LNCaP clone FGC (cell line): ENCODE measurements at regions not wholly inside any gene's neighbourhood (a gene's known extent, or its start where the extent isn't known, plus 50 kb on each side); places are given as distances from the start of the nearest gene placed in this dataset.

Experiments
- DNase-seq: peaks from one replicate; pipeline ENCODE4 v3.0.0-alpha.2; 2011; ENCODE audit warnings: low read depth
- H3K4me3 ChIP-seq: 2 replicates; pipeline ENCODE4 v1.5.1; 2011; ENCODE audit warnings: mild to moderate bottlenecking, low read depth, low read length, control low read depth
- CTCF ChIP-seq: IDR thresholded peaks from 2 replicates; pipeline ENCODE4 v1.5.1; 2012; ENCODE audit warnings: mild to moderate bottlenecking; ENCODE audit not compliant: control insufficient read depth, insufficient read depth; ENCODE audit errors: extremely low read depth

GRCh38 chr6:166041277-166041676 is 126.4 kb downstream of the TBXT start:
- H3K4me3 ChIP-seq, result no peak overlapping the region
- no peak for TF ChIP-seq CTCF
- DNase-seq, result no peak

- no peak for TF ChIP-seq CTCF
- H3K4me3 ChIP-seq, result no peak overlapping the region
- no peak for DNase-seq
Observed at GRCh38 chr6:166040292-166040691, 127.4 kb downstream of the TBXT start.

GRCh38 chr6:166036316-166037095 is 131.1 kb downstream of the TBXT start:
- DNase-seq, result no peak
- no peak overlapping the region for H3K4me3 ChIP-seq
- TF ChIP-seq CTCF, result no peak

GRCh38 chr6:166032366-166033200 is 135.1 kb downstream of the TBXT start:
- TF ChIP-seq CTCF, result peak; percentile 38
- H3K4me3 ChIP-seq, result no peak overlapping the region
- DNase-seq, result peak; percentile 91

- no peak for TF ChIP-seq CTCF
- no peak overlapping the region for H3K4me3 ChIP-seq
- DNase-seq, result no peak
Observed at GRCh38 chr6:166031275-166031674, 136.4 kb downstream of the TBXT start.

- DNase-seq, result no peak
- no peak for TF ChIP-seq CTCF
- no peak overlapping the region for H3K4me3 ChIP-seq
Observed at GRCh38 chr6:166029506-166029905, 138.1 kb downstream of the TBXT start.
